ENCODE measurements at regions not wholly inside any gene's neighbourhood (a gene's known extent, or its start where the extent isn't known, plus 50 kb on each side); places are given as distances from the start of the nearest gene placed in this dataset.

GRCh38 chr15:36469311-36469966, 110.0 kb upstream of the CDIN1 start:
- Histone ChIP-seq H3K27me3 (ENCODE audit: control insufficient read depth, insufficient read depth, low read length, poor library complexity, severe bottlenecking) (no peaks in the 10 kb centered on the region), H3K9me3 (ENCODE audit: control insufficient read depth, low read length) (no peaks in the 10 kb centered on the region), H3K27ac (ENCODE audit: insufficient read depth, low read depth, low read length, poor library complexity, severe bottlenecking) (no peak overlapping the region), H3K4me1 (ENCODE audit: control insufficient read depth, insufficient read depth, low read length) (peaks cover 4% of the 10 kb centered on the region), H3K36me3 (ENCODE audit: control insufficient read depth, insufficient read depth, low read length) (no peaks in the 10 kb centered on the region), H3K4me3 (ENCODE audit: insufficient read depth, low read depth, low read length) (no peak overlapping the region)
- 63 to 78% methylated on average over 6 of the region's 7 CpGs for WGBS, 2 experiments

GRCh38 chr15:36472672-36473071, 106.8 kb upstream of the CDIN1 start:
- H3K4me3 ChIP-seq (ENCODE audit: insufficient read depth, low read depth, low read length): no peak overlapping the region
- no peak overlapping the region for H3K27ac ChIP-seq (ENCODE audit: insufficient read depth, low read depth, low read length, poor library complexity, severe bottlenecking)
- H3K4me1 ChIP-seq (ENCODE audit: control insufficient read depth, insufficient read depth, low read length): peaks cover 4% of the 10 kb centered on the region
- H3K27me3 ChIP-seq (ENCODE audit: control insufficient read depth, insufficient read depth, low read length, poor library complexity, severe bottlenecking): no peaks in the 10 kb centered on the region
- H3K9me3 ChIP-seq (ENCODE audit: control insufficient read depth, low read length): no peaks in the 10 kb centered on the region
- WGBS, 2 experiments: 94 to 95% methylated on average over 3 of the region's 3 CpGs
- no peaks in the 10 kb centered on the region for H3K36me3 ChIP-seq (ENCODE audit: control insufficient read depth, insufficient read depth, low read length)

GRCh38 chr15:36478561-36478960, 100.9 kb upstream of the CDIN1 start:
- Histone ChIP-seq H3K9me3 (ENCODE audit: control insufficient read depth, low read length) (no peaks in the 10 kb centered on the region), H3K27me3 (ENCODE audit: control insufficient read depth, insufficient read depth, low read length, poor library complexity, severe bottlenecking) (no peaks in the 10 kb centered on the region), H3K4me1 (ENCODE audit: control insufficient read depth, insufficient read depth, low read length) (no peaks in the 10 kb centered on the region), H3K4me3 (ENCODE audit: insufficient read depth, low read depth, low read length) (no peak overlapping the region), H3K27ac (ENCODE audit: insufficient read depth, low read depth, low read length, poor library complexity, severe bottlenecking) (no peak overlapping the region), H3K36me3 (ENCODE audit: control insufficient read depth, insufficient read depth, low read length) (no peaks in the 10 kb centered on the region)
- WGBS, 2 experiments: 95 to 100% methylated on average over 1 to 2 of the region's 2 CpGs

DNA sequence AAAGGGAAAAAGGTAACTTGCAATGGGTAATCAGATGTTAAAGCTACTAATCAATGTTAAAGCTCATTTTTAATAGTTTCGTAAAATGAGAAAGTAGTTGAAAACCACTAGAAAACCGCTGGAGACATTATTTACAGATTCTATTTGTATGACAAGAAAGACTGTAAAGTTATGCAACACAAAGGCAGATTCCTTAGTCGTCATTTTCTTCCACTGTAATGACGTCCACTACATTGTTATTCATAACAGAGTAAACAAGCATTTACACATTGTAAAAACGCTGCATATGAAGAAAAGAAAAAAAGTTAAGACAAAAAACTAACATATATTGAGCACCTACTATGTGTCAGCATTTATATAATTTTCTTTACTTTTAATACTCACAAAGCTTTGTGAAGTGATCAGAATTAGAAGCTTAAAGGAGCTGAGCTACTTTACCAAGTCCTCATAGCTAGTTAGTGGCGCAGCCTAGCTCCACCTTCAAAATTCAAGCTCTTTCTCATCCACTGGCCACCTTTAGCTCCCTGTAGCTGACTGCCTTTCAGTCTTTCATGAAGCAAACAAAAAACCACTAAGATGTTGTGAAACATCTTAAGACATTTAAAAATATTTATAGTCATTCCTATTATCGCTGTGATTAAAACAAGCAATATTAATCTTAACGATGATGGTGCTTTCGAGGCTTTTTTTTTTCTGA, 100.1 kb upstream of the CDIN1 start:
- no peak overlapping the region for H3K27ac ChIP-seq (ENCODE audit: insufficient read depth, low read depth, low read length, poor library complexity, severe bottlenecking)
- WGBS, 2 experiments: 64 to 79% methylated on average over 6 to 8 of the region's 9 CpGs
- no peaks in the 10 kb centered on the region for H3K9me3 ChIP-seq (ENCODE audit: control insufficient read depth, low read length)
- H3K4me3 ChIP-seq (ENCODE audit: insufficient read depth, low read depth, low read length): no peak overlapping the region
- no peaks in the 10 kb centered on the region for H3K27me3 ChIP-seq (ENCODE audit: control insufficient read depth, insufficient read depth, low read length, poor library complexity, severe bottlenecking)
- no peaks in the 10 kb centered on the region for H3K4me1 ChIP-seq (ENCODE audit: control insufficient read depth, insufficient read depth, low read length)
- no peaks in the 10 kb centered on the region for H3K36me3 ChIP-seq (ENCODE audit: control insufficient read depth, insufficient read depth, low read length)

DNA sequence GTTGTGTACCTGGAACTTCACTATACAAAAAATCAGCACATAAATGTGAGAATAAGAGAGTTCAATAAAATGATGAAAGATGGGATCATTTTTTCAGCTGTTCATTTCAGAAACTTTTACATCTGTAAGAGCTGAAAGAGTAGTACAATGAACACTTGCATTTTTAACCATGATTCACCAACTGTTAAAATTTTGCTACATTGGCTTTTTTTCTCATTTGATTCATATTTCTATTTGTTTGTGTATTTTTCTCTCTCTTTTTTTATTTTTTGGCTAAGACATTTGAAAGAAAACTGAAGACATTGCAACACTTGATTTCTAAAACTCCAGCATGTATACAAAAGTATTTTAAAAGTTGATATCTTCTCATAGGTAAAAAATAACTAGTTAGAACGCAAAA, 98.3 kb upstream of the CDIN1 start:
- no peaks in the 10 kb centered on the region for H3K9me3 ChIP-seq (ENCODE audit: control insufficient read depth, low read length)
- WGBS, 2 experiments: 83% methylated on average over 1 of the region's 1 CpG; no CpG with 5 or more reads in 1 of the 2 experiments
- H3K36me3 ChIP-seq (ENCODE audit: control insufficient read depth, insufficient read depth, low read length): no peaks in the 10 kb centered on the region

DNA sequence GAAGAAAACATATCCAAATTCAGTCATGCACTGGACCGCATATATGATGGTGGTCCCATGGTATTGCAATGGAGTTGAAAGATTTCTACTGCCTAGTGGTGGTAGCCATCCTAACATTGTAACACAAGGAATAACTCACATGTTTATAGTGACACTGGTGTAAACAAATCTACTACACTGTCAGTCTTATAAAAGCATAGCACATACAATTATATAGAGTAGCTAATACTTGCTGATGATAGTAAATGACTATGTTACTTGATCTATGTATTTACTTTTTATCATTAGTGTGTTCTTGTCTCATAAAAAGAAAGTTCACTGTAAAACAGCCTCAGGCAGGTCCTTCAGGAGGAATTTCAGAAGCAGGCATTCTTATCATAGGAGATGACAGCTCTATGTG, 96.0 kb upstream of the CDIN1 start:
- H3K9me3 ChIP-seq (ENCODE audit: control insufficient read depth, low read length): no peaks in the 10 kb centered on the region
- no peak overlapping the region for H3K27ac ChIP-seq (ENCODE audit: insufficient read depth, low read depth, low read length, poor library complexity, severe bottlenecking)
- 100% methylated on average over 1 of the region's 1 CpG for WGBS, 2 experiments
- no peaks in the 10 kb centered on the region for H3K36me3 ChIP-seq (ENCODE audit: control insufficient read depth, insufficient read depth, low read length)
- no peaks in the 10 kb centered on the region for H3K27me3 ChIP-seq (ENCODE audit: control insufficient read depth, insufficient read depth, low read length, poor library complexity, severe bottlenecking)
- no peaks in the 10 kb centered on the region for H3K4me1 ChIP-seq (ENCODE audit: control insufficient read depth, insufficient read depth, low read length)
- no peak overlapping the region for H3K4me3 ChIP-seq (ENCODE audit: insufficient read depth, low read depth, low read length)

More for the DNA sequence above, 98.3 kb upstream of the CDIN1 start:
- H3K4me3 ChIP-seq (ENCODE audit: insufficient read depth, low read depth, low read length): no peak overlapping the region
- H3K27ac ChIP-seq (ENCODE audit: insufficient read depth, low read depth, low read length, poor library complexity, severe bottlenecking): no peak overlapping the region
- no peaks in the 10 kb centered on the region for H3K27me3 ChIP-seq (ENCODE audit: control insufficient read depth, insufficient read depth, low read length, poor library complexity, severe bottlenecking)
- no peaks in the 10 kb centered on the region for H3K4me1 ChIP-seq (ENCODE audit: control insufficient read depth, insufficient read depth, low read length)

DNA sequence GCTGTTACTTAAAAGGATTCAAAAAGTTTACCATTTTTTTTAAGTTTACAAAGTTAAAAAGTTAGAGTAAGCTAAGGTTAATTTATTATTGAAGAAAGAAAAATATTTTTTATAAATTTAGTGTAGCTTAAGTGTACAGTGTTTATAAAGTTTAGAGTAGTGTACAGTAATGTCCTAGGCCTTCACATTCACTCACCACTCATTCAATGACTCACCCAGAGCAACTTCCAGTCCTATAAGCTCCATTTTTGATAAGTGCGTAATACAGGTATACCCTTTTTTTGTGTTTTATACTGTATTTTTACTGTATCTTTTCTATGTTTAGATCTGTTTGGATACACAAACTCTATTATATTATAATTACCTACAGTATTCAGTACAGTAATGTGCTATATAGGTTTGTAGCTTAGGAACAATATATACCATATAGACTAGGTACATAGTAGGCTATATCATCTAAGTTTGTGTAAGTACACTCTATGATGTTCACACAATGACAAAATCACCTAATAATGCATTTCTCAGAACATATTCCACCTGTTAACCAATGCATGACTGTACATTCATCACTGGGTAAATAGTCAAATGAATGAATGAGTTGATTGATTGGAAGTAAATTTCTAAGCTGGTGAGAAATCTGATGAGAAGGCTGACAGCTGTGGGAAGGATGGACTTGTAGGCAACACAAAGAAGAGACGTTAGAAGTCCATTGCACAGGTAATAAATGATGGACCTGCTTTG, 95.2 kb upstream of the CDIN1 start:
- Histone ChIP-seq H3K27ac (ENCODE audit: insufficient read depth, low read depth, low read length, poor library complexity, severe bottlenecking) (no peak overlapping the region), H3K27me3 (ENCODE audit: control insufficient read depth, insufficient read depth, low read length, poor library complexity, severe bottlenecking) (no peaks in the 10 kb centered on the region), H3K9me3 (ENCODE audit: control insufficient read depth, low read length) (no peaks in the 10 kb centered on the region), H3K4me1 (ENCODE audit: control insufficient read depth, insufficient read depth, low read length) (no peaks in the 10 kb centered on the region), H3K36me3 (ENCODE audit: control insufficient read depth, insufficient read depth, low read length) (no peaks in the 10 kb centered on the region), H3K4me3 (ENCODE audit: insufficient read depth, low read depth, low read length) (no peak overlapping the region)
- WGBS, 2 experiments: 0 to 3% methylated on average over 1 of the region's 2 CpGs

GRCh38 chr15:36491912-36492311, 87.5 kb upstream of the CDIN1 start:
- H3K27ac ChIP-seq (ENCODE audit: insufficient read depth, low read depth, low read length, poor library complexity, severe bottlenecking): no peak overlapping the region
- no peaks in the 10 kb centered on the region for H3K4me1 ChIP-seq (ENCODE audit: control insufficient read depth, insufficient read depth, low read length)
- H3K9me3 ChIP-seq (ENCODE audit: control insufficient read depth, low read length): no peaks in the 10 kb centered on the region
- H3K27me3 ChIP-seq (ENCODE audit: control insufficient read depth, insufficient read depth, low read length, poor library complexity, severe bottlenecking): no peaks in the 10 kb centered on the region
- no peaks in the 10 kb centered on the region for H3K36me3 ChIP-seq (ENCODE audit: control insufficient read depth, insufficient read depth, low read length)
- no peak overlapping the region for H3K4me3 ChIP-seq (ENCODE audit: insufficient read depth, low read depth, low read length)
- WGBS, 2 experiments: 88 to 95% methylated on average over 4 of the region's 4 CpGs

- no peaks in the 10 kb centered on the region for H3K9me3 ChIP-seq (ENCODE audit: control insufficient read depth, low read length)
- H3K4me1 ChIP-seq (ENCODE audit: control insufficient read depth, insufficient read depth, low read length): no peaks in the 10 kb centered on the region
- no peaks in the 10 kb centered on the region for H3K27me3 ChIP-seq (ENCODE audit: control insufficient read depth, insufficient read depth, low read length, poor library complexity, severe bottlenecking)
- no peak overlapping the region for H3K27ac ChIP-seq (ENCODE audit: insufficient read depth, low read depth, low read length, poor library complexity, severe bottlenecking)
- 92 to 95% methylated on average over 9 of the region's 9 CpGs for WGBS, 2 experiments
- H3K36me3 ChIP-seq (ENCODE audit: control insufficient read depth, insufficient read depth, low read length): no peaks in the 10 kb centered on the region
- no peak overlapping the region for H3K4me3 ChIP-seq (ENCODE audit: insufficient read depth, low read depth, low read length)
Measured at GRCh38 chr15:36495456-36495991, 83.9 kb upstream of the CDIN1 start.

DNA sequence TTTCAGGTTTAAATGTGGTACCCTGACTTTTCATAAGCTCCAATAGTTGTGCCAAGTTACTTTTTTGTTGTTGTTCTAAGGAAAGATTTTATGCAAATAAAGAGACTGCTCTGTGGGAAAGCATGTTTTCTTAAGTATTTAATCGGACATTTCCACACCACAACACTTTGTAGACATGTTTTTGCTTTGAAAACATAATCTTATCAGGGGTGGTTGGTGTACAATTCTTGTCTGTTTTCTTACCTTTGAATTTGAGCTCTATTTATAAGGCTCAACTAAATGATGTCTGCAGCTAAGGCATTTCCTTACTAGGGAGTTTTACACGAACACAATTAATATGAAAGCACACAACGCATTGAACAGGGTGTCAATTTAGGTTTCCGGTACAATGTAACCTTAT, 81.5 kb upstream of the CDIN1 start:
- Histone ChIP-seq H3K9me3 (ENCODE audit: control insufficient read depth, low read length) (no peaks in the 10 kb centered on the region), H3K27me3 (ENCODE audit: control insufficient read depth, insufficient read depth, low read length, poor library complexity, severe bottlenecking) (no peaks in the 10 kb centered on the region), H3K4me3 (ENCODE audit: insufficient read depth, low read depth, low read length) (no peak overlapping the region), H3K36me3 (ENCODE audit: control insufficient read depth, insufficient read depth, low read length) (no peaks in the 10 kb centered on the region), H3K4me1 (ENCODE audit: control insufficient read depth, insufficient read depth, low read length) (peaks cover 4% of the 10 kb centered on the region), H3K27ac (ENCODE audit: insufficient read depth, low read depth, low read length, poor library complexity, severe bottlenecking) (no peak overlapping the region)
- 86 to 93% methylated on average over 3 to 4 of the region's 4 CpGs for WGBS, 2 experiments
